Muscle of arm (tissue), 1 donor: ENCODE measurements at regions not wholly inside any gene's neighbourhood (a gene's known extent, or its start where the extent isn't known, plus 50 kb on each side); places are given as distances from the start of the nearest gene placed in this dataset.

ENCODE experiments used
- DNase-seq: peaks from one replicate; pipeline ENCODE4 v3.0.0-alpha.2; 2013

GRCh38 chr10:25661632-25662031, 272.4 kb upstream of the MYO3A start:
- DNase-seq, result no peak

- DNase-seq, result peak; percentile 34
These were observed 267.8 kb upstream of the MYO3A start for GRCh38 chr10:25666276-25666675.

- DNase-seq, result no peak
These were observed 258.8 kb upstream of the MYO3A start for GRCh38 chr10:25675204-25675603.

- DNase-seq, result no peak
These were observed 258.4 kb upstream of the MYO3A start for GRCh38 chr10:25675615-25676014.

- no peak for DNase-seq
These were observed 255.8 kb upstream of the MYO3A start for GRCh38 chr10:25678220-25678619.

- DNase-seq, result no peak
These were observed 255.4 kb upstream of the MYO3A start for GRCh38 chr10:25678666-25679065.

- DNase-seq, result peak; percentile 51
These were observed 251.7 kb upstream of the MYO3A start for GRCh38 chr10:25682203-25682851.

- DNase-seq, result no peak
These were observed 250.7 kb upstream of the MYO3A start for GRCh38 chr10:25683344-25683743.

GRCh38 chr10:25687521-25687920, 246.5 kb upstream of the MYO3A start:
- no peak for DNase-seq

- DNase-seq, result no peak
These were observed 244.5 kb upstream of the MYO3A start for GRCh38 chr10:25689346-25690100.

GRCh38 chr10:25692761-25693160, 241.3 kb upstream of the MYO3A start:
- no peak for DNase-seq

- DNase-seq, result no peak
These were observed 239.7 kb upstream of the MYO3A start for GRCh38 chr10:25694206-25694933.

GRCh38 chr10:25694971-25695370, 239.1 kb upstream of the MYO3A start:
- DNase-seq, result no peak

- DNase-seq, result no peak
These were observed 238.4 kb upstream of the MYO3A start for GRCh38 chr10:25695586-25695985.

- no peak for DNase-seq
These were observed 237.9 kb upstream of the MYO3A start for GRCh38 chr10:25696013-25696708.

- DNase-seq, result no peak
These were observed 236.6 kb upstream of the MYO3A start for GRCh38 chr10:25697412-25697811.

GRCh38 chr10:25698638-25699037, 235.4 kb upstream of the MYO3A start:
- DNase-seq, result no peak

GRCh38 chr10:25699631-25700030, 234.4 kb upstream of the MYO3A start:
- no peak for DNase-seq

- DNase-seq, result no peak
These were observed 232.4 kb upstream of the MYO3A start for GRCh38 chr10:25701652-25702051.

- DNase-seq, result no peak
These were observed 229.4 kb upstream of the MYO3A start for GRCh38 chr10:25704622-25705021.

GRCh38 chr10:25707572-25707971, 226.5 kb upstream of the MYO3A start:
- DNase-seq, result no peak

GRCh38 chr10:25707976-25708671, 225.9 kb upstream of the MYO3A start:
- no peak for DNase-seq
